22Rv1 (cell line): ENCODE measurements at regions not wholly inside any gene's neighbourhood (a gene's known extent, or its start where the extent isn't known, plus 50 kb on each side); places are given as distances from the start of the nearest gene placed in this dataset.

Experiments
- CTCF ChIP-seq: fragments of 450-650 bp; IDR thresholded peaks from 2 replicates; pipeline ENCODE4 v1.5.1; 2017; ENCODE audit warnings: mild to moderate bottlenecking
- ZFX ChIP-seq: fragments of 450-650 bp; IDR thresholded peaks from 2 replicates; pipeline ENCODE4 v1.6.1; 2017; ENCODE audit warnings: antibody characterized with exemption, borderline replicate concordance

- TF ChIP-seq CTCF (no peak), ZFX (no peak)
Measured at GRCh38 chr11:109772892-109773291, 320.3 kb upstream of the ZC3H12C start.
